Nucleus accumbens (tissue), 56 donors: ENCODE measurements at regions not wholly inside any gene's neighbourhood (a gene's known extent, or its start where the extent isn't known, plus 50 kb on each side); places are given as distances from the start of the nearest gene placed in this dataset.
A peak's percentile ranks its signal among the peaks of the same experiment; 100 is the strongest.

ENCODE experiments used
- DNase-seq, 56 donors: peaks; one replicate each; lab custom pipeline; 2025; lab: John Stamatoyannopoulos, UW

GRCh38 chr5:159525117-159525516 is 194.8 kb upstream of the IL12B start:
- DNase-seq, result peak in 2 of 56 donors; percentile 3 to 21

GRCh38 chr5:159527546-159528254 is 197.4 kb upstream of the IL12B start:
- no peak for DNase-seq

- peak in 7 of 56 donors; percentile 2 to 52 (median 18) for DNase-seq
Observed at GRCh38 chr5:159531554-159532105, 201.3 kb upstream of the IL12B start.

- no peak for DNase-seq
Observed at GRCh38 chr5:159533197-159533596, 202.9 kb upstream of the IL12B start.

GRCh38 chr5:159536166-159536565 is 205.9 kb upstream of the IL12B start:
- no peak for DNase-seq

- no peak for DNase-seq
Observed at GRCh38 chr5:159536646-159537045, 206.4 kb upstream of the IL12B start.

GRCh38 chr5:159539678-159540077 is 209.4 kb upstream of the IL12B start:
- DNase-seq, result no peak

- no peak for DNase-seq
Observed at GRCh38 chr5:159543326-159543725, 213.0 kb upstream of the IL12B start.

DNA sequence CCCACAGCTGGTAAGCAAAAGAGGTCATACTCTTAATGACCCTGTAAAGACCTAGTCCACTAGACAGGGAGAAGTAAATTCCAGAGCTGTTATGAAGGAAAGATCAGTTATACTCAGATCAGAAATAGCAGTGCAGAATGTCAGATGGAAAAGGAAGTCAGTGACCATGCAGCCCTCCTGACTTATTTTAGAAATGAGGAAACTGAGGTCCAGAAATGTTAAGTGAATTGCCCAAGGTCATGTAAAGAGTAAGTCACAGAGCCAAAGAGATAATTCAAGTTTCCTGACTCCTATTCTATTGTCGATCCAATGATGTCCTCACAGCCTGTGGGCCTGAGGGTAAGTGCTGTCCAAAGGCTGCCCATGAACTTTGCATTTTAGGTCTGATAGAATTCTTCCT is 214.9 kb upstream of the IL12B start:
- no peak for DNase-seq

- DNase-seq, result no peak
Observed at GRCh38 chr5:159547466-159548195, 217.3 kb upstream of the IL12B start.

- DNase-seq, result no peak
Observed at GRCh38 chr5:159548517-159548916, 218.2 kb upstream of the IL12B start.

- DNase-seq, result peak in 1 of 56 donors; percentile 9
Observed at GRCh38 chr5:159549046-159549445, 218.8 kb upstream of the IL12B start.

DNA sequence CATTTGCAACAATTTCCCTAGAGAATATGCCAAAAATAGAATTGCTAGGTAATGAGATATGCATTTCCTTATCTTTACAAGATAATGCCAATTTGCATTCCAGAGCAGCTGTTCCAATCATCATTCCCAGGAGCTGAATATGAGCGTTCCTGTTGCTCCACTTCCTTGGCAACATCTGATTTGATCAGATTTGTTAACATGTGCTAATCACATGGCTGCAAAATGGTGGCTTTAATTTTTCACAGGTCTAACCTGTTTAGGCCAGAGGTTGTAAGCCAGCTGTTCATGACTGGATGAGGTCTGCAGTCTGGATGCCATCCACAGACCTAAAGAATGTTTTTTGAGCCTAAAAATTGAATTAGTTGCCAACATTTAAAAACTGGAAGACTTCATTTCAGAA is 220.7 kb upstream of the IL12B start:
- DNase-seq, result no peak

GRCh38 chr5:159552751-159553150 is 222.5 kb upstream of the IL12B start:
- DNase-seq, result peak in 2 of 56 donors; percentile 1 to 6

- DNase-seq, result no peak
Observed at GRCh38 chr5:159553792-159554191, 223.5 kb upstream of the IL12B start.

GRCh38 chr5:159555084-159555483 is 224.8 kb upstream of the IL12B start:
- no peak for DNase-seq

GRCh38 chr5:159559337-159559736 is 229.1 kb upstream of the IL12B start:
- no peak for DNase-seq

DNA sequence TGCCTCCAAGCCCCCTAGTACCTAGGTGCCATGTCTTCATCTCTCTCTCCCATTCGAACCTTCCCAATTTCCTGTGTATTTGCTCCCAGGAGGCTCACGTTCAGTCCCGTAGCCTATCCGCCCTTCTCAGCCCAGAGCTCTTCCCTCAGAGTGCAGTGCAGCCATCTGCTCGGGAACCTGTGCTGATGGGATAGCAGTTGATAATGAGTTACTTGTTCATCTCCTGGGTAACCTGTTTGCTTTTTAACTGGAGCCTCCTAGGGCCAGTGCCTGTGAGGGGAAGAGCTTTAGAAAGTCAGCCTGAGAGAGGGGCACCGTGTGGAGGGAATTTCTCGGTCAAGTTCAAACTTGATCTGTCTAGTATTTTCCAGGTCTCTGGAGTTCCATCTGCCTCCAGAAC is 229.8 kb upstream of the IL12B start:
- no peak for DNase-seq

- no peak for DNase-seq
Observed at GRCh38 chr5:159564031-159564430, 233.7 kb upstream of the IL12B start.

GRCh38 chr5:159566832-159567231 is 236.5 kb upstream of the IL12B start:
- DNase-seq, result no peak

- no peak for DNase-seq
Observed at GRCh38 chr5:159567461-159567860, 237.2 kb upstream of the IL12B start.
